ENCODE measurements at regions not wholly inside any gene's neighbourhood (a gene's known extent, or its start where the extent isn't known, plus 50 kb on each side); places are given as distances from the start of the nearest gene placed in this dataset.
"Not testable (repeated sequence)": the region's sequence is repeated elsewhere in the genome, so short reads cannot be mapped to it uniquely, and the experiment has no call there.

DNA sequence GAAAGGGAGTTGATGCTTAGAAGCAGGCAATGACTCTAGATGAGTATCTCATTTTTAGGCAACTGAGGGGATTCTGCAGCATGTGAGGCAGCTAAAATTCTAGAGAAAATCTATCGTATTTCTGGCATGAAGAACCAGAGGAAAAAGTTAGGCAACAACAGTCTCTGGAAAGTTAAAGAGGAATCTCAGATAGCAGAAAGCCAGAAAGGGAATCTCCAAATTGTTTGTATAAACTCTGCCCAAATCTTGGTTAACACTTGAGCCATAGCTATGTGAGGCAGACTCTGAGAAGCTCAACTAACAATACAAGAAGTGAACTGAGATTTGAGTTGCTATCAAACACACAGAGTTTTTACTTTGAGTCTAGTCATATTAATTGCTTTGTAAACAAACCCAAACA is 215.8 kb upstream of the FZD8 start:
- no peak for DNase-seq

GRCh38 chr10:35855155-35855947 is 213.3 kb upstream of the FZD8 start:
- DNase-seq = no peak

DNA sequence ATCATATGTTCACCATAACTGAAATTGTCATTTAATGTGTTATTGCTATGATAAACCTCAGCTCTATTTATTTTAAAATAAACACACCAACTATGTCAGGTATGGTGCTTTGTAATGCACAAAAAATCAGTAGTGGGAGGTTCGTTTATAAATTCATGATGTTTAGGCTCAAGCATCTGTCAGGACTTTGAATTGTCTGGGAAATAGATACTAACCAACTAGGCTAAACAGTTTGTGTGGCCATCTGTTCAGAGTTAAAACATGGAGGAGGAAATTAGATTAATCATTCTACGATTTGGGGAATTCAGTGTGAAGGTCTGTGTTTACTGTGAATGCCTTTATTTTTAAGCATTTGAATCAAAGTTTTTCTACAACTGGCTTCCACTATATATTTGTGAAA is 212.6 kb upstream of the FZD8 start:
- no peak for DNase-seq

DNA sequence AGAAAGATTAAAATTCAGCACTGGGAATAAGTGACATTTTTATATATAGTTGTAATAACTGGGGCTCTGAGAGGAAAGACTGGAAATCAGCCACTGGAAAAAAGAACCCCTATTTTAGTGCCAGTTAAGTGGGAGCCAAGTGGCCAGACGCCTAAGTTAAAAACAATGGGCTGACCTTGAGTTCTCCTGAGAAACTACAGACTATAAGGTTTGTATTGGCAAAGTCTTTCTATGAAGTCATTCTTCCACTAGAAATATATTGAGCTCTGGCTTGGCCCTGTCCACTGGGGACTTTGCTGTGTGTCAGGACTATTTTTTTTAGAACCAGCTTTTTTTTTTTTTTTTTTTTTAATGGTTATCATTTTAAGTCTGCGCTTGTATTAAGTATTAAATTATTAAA is 210.6 kb upstream of the FZD8 start:
- DNase-seq = no peak

DNA sequence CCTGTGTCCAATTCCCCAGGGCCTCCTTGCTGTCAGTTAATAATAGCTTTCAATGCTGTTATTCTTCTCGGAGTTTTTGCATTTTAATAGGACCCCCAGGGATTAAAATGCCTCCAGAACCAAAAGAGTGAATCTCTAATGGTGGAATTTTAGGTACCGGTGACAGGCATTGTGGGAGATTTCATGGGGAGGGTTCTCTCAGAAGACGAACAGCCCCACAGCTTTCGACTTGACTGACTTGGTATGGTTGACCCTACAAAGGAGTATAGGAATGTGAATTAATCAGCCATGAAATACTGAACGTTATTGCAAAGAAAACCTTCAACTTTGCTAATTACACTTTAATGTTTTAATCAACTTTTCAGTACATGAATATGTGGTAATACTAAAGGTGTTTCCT is 206.3 kb upstream of the FZD8 start:
- DNase-seq = no peak

- no peak for DNase-seq
These were observed 202.6 kb upstream of the FZD8 start for GRCh38 chr10:35844686-35845085.

DNA sequence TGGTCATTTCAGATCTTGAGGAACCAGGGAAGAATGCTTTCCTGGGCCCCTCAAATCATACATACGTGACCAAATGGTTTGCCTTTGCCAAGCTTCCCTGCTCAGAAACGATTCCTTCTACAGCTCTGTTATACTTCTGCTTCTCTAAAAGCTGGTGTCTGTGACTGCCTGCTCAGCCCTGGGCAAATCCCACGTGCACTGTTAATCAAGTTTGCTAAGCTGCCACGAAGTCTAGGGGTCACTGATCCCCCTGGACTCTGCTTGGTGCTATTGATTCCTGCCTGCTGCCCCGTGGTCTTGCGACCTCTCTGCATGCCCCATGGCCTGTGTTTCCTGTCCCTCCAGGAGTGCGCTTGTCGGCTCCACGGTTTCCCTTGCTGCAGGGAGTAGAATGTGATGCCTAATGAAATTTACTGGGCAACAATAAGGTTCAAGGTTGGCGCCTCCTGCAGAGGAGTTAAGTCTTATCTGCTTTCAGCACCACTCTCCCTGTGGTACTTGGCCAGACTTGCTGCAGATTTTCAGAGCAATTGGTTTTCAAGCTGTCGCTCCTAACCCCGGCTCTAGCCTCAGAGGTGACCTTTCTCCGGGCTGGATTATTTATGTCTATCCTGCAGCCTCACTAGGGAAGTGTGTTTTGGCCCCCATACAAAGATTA is 201.6 kb upstream of the FZD8 start:
- DNase-seq = no peak

DNA sequence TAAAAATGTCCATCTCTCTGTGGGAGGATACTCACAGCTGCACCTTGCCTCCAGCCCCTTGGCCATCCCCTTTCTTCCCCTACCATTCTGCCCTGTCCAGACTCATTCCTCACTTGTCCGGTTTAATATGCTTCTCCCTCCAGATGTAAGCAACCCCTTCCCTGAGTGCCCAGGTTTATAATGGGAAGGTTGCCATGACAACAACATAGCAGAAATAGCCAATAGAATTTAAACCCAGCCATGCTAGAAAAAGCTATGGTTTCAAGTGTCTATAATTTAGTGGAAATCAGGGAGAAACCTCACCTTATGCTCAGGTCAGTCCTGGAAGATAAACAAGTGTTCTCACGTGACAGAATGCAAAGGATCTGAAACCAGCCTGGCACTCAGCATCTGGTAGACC is 196.0 kb upstream of the FZD8 start:
- no peak for DNase-seq

DNA sequence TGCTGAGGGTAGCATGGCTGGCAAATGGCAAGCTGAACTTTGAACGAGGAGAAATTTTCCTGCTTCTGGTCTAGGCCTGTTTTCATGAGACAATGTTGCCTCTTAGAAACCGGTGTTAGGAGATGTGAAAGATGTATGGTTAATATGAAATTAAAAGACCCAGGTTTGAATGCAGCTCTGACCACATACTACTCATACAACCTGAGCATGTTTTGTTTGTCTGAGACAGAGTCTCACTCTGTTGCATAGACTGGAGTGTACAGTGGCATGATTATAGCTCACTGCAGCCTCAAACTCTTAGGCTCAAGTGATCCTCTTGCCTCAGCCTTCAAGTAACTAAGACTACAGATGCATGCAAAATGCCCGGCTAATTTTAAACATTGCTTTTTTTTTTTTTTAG is 193.4 kb upstream of the FZD8 start:
- no peak for DNase-seq

DNA sequence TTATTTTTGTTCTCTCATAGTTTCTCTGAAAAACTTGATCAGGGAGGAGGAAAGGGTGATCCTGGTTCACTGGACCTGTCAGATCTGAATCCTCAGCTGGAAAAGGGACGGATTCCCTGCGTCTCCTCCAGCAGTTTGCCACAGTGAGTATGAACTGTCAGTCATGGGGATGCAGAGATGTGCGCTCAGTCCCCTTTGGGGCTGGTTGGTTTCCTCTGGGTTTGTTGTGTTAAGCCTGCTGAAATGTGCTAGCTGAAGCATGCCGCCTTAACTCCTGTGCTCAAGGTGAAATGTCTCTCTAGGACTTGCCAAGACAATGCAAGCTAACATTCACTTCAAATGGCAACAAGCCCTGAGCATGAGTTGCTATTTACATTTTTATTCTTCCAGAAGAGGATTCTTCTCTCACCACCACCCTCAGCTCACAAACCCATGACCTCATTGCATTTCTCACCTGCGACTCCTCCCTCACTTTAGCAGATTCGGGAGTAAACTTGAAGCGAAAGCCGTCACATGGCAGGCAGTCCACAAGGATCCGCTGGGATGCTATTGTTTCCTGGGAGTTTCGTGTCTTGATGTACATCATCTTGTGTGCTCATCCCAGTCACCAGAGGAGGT is 192.9 kb upstream of the FZD8 start:
- no peak for DNase-seq

- DNase-seq = no peak
These were observed 185.7 kb upstream of the FZD8 start for GRCh38 chr10:35827783-35828182.

DNA sequence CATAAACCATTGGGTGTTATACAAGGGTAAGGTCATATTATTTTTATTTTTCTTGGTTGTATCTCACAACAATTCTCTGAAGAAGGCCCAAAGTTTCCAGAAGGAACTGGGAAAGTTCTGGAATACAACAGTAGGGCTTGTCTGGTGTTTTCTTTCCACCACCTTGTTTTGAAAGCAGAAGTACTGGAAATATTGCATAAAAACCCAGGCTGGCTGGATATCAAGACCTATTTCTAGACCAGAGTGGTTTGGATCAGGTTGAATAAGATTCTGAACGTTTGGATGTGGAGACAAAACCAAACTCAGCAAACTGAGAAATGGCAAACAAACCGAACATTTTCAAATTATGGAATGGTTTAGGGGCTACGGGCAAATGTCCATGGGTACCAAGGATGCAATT is 182.6 kb upstream of the FZD8 start:
- DNase-seq = no peak

DNA sequence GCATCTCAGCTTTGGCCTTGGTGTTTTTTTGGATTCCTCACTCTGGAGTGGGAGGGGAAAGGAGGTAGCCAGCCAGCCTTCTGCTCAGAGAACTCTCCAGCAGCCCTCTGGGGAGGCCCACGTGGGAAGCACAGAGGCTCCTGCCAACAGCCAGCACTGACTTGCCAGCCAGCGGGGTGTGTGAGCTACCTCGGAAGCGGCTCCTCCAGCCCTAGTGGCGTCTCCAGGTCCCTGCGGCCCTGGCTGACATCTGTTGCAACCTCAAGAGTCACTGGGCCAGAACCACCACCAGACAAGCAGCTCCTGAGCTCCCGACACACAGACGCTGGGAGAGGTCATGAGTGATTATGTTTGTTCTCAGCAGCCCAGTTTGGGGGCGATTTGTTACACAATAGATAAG is 180.2 kb upstream of the FZD8 start:
- DNase-seq = peak in 28 of 51 donors; percentile 1 to 64 (median 21)

GRCh38 chr10:35821339-35821911 is 179.3 kb upstream of the FZD8 start:
- no peak for DNase-seq

GRCh38 chr10:35819736-35820135 is 177.6 kb upstream of the FZD8 start:
- no peak for DNase-seq

GRCh38 chr10:35819011-35819410 is 176.9 kb upstream of the FZD8 start:
- DNase-seq = no peak

- DNase-seq = not testable (repeated sequence)
These were observed 175.0 kb upstream of the FZD8 start for GRCh38 chr10:35817109-35817508.

- peak in 2 of 51 donors; percentile 3 to 13 for DNase-seq
These were observed 171.1 kb upstream of the FZD8 start for GRCh38 chr10:35813219-35813618.

- DNase-seq = no peak
These were observed 166.2 kb upstream of the FZD8 start for GRCh38 chr10:35808344-35808743.

- no peak for DNase-seq
These were observed 160.9 kb upstream of the FZD8 start for GRCh38 chr10:35803046-35803445.

DNA sequence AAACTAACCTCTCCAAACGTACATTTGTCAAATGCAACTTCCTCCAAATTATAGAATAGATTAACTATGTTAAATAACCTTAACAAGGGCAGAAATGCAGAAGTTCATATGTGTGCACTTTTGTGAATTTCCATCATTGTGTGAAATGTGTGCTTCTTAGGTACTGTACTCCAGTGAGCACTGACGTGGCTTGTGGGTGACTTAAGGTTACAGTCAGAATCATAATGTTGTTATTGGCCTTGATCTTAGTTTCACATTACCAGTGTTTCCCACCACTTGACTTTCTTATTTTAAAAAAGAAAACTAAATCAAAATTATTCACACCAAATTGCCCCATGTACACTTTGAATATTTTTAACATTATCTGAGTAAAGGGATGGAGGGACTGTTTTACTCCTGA is 155.1 kb upstream of the FZD8 start:
- DNase-seq = no peak

GRCh38 chr10:35795131-35795824 is 153.2 kb upstream of the FZD8 start:
- DNase-seq = no peak

Measured in hypothalamus (tissue), 51 donors.